ENCODE measurements at regions not wholly inside any gene's neighbourhood (a gene's known extent, or its start where the extent isn't known, plus 50 kb on each side); places are given as distances from the start of the nearest gene placed in this dataset.

DNA sequence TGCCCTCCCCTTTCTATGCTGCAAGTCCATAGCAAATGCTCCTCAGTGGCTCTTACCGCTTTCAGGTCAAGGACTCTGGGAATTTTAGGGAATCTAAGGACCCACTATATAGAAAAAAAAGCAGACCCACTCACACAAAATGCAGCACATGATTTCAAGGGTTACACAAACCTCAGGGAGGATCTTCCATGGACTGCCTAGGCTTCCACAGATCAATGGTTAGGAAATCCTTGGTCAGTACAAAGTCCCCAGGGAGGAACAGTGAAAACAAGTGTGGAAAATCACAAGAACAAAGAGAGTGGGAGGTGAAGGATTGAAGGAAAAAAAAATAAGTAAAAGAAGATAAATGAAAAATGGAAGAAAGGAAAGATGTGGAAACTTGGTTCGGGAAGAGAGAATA, 188.4 kb downstream of the AHR start:
- TF ChIP-seq, protein P1, sequence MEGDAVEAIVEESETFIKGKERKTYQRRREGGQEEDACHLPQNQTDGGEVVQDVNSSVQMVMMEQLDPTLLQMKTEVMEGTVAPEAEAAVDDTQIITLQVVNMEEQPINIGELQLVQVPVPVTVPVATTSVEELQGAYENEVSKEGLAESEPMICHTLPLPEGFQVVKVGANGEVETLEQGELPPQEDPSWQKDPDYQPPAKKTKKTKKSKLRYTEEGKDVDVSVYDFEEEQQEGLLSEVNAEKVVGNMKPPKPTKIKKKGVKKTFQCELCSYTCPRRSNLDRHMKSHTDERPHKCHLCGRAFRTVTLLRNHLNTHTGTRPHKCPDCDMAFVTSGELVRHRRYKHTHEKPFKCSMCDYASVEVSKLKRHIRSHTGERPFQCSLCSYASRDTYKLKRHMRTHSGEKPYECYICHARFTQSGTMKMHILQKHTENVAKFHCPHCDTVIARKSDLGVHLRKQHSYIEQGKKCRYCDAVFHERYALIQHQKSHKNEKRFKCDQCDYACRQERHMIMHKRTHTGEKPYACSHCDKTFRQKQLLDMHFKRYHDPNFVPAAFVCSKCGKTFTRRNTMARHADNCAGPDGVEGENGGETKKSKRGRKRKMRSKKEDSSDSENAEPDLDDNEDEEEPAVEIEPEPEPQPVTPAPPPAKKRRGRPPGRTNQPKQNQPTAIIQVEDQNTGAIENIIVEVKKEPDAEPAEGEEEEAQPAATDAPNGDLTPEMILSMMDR (IDR thresholded peaks at IDR 0.05): no peak
- TF ChIP-seq POLR2A (IDR thresholded peaks at IDR 0.05): no peak
